ENCODE measurements at regions not wholly inside any gene's neighbourhood (a gene's known extent, or its start where the extent isn't known, plus 50 kb on each side); places are given as distances from the start of the nearest gene placed in this dataset.
"Not testable (repeated sequence)": the region's sequence is repeated elsewhere in the genome, so short reads cannot be mapped to it uniquely, and the experiment has no call there.

GRCh38 chr5:54385994-54386393, 69.5 kb upstream of the HSPB3 start:
- no peak for TF ChIP-seq CTCF (conservative IDR thresholded peaks at IDR 0.05; ENCODE audit: control insufficient read depth, insufficient read depth, low read depth, low read length)
- no peak overlapping the region for H3K4me3 ChIP-seq (ENCODE audit: control insufficient read depth, low read depth, low read length)
- no peak for DNase-seq (ENCODE audit: low read depth)

- no peak for TF ChIP-seq CTCF (conservative IDR thresholded peaks at IDR 0.05; ENCODE audit: control insufficient read depth, insufficient read depth, low read depth, low read length)
- H3K4me3 ChIP-seq (ENCODE audit: control insufficient read depth, low read depth, low read length), result no peak overlapping the region
- no peak for DNase-seq (ENCODE audit: low read depth)
These were observed 71.1 kb upstream of the HSPB3 start for GRCh38 chr5:54384356-54384933.

- no peak for DNase-seq (ENCODE audit: low read depth)
- H3K4me3 ChIP-seq (ENCODE audit: control insufficient read depth, low read depth, low read length), result no peak overlapping the region
- no peak for TF ChIP-seq CTCF (conservative IDR thresholded peaks at IDR 0.05; ENCODE audit: control insufficient read depth, insufficient read depth, low read depth, low read length)
These were observed 71.6 kb upstream of the HSPB3 start for GRCh38 chr5:54383941-54384340.

GRCh38 chr5:54383225-54383901, 72.1 kb upstream of the HSPB3 start:
- TF ChIP-seq CTCF (conservative IDR thresholded peaks at IDR 0.05; ENCODE audit: control insufficient read depth, insufficient read depth, low read depth, low read length), result no peak
- no peak overlapping the region for H3K4me3 ChIP-seq (ENCODE audit: control insufficient read depth, low read depth, low read length)
- DNase-seq (ENCODE audit: low read depth), result peak; percentile 48

GRCh38 chr5:54381319-54381718, 70.9 kb upstream of the ARL15 start:
- H3K4me3 ChIP-seq (ENCODE audit: control insufficient read depth, low read depth, low read length); DNase-seq (ENCODE audit: low read depth): not testable (repeated sequence)

- no peak for TF ChIP-seq CTCF (conservative IDR thresholded peaks at IDR 0.05; ENCODE audit: control insufficient read depth, insufficient read depth, low read depth, low read length)
- no peak for DNase-seq (ENCODE audit: low read depth)
- no peak overlapping the region for H3K4me3 ChIP-seq (ENCODE audit: control insufficient read depth, low read depth, low read length)
These were observed 69.2 kb upstream of the ARL15 start for GRCh38 chr5:54379590-54379989.

- no peak for DNase-seq (ENCODE audit: low read depth)
- TF ChIP-seq CTCF (conservative IDR thresholded peaks at IDR 0.05; ENCODE audit: control insufficient read depth, insufficient read depth, low read depth, low read length), result no peak
- no peak overlapping the region for H3K4me3 ChIP-seq (ENCODE audit: control insufficient read depth, low read depth, low read length)
These were observed 68.3 kb upstream of the ARL15 start for GRCh38 chr5:54378707-54379106.

- not testable (repeated sequence) for H3K4me3 ChIP-seq (ENCODE audit: control insufficient read depth, low read depth, low read length); DNase-seq (ENCODE audit: low read depth)
These were observed 67.0 kb upstream of the ARL15 start for GRCh38 chr5:54377339-54377738.
